Small intestine (tissue), 7 donors: ENCODE measurements at regions not wholly inside any gene's neighbourhood (a gene's known extent, or its start where the extent isn't known, plus 50 kb on each side); places are given as distances from the start of the nearest gene placed in this dataset.

ENCODE experiments used
- DNase-seq, 2 donors: peaks; one replicate each; pipeline versions ENCODE4 v3.0.0 to v3.0.0-alpha.2; 2013
- FAIRE-seq: peaks from 2 replicates; lab custom pipeline; 2012; peaks lifted over from hg19 to GRCh38; lab: Jason Lieb, UNC
- H3K27ac ChIP-seq, 3 donors: one replicate each; pipeline ENCODE4 v1.5.1; 2013; ENCODE audit warnings: low read length in 2 of 3, mild to moderate bottlenecking in 2 of 3, control low read depth in 1 of 3, inconsistent platforms in 1 of 3, low read depth in 1 of 3, moderate library complexity in 1 of 3
- H3K27me3 ChIP-seq, 3 donors: one replicate each; pipeline ENCODE4 v1.6.1; 2013; ENCODE audit warnings: low read length in 3 of 3, inconsistent platforms in 1 of 3; ENCODE audit not compliant: control insufficient read depth in 3 of 3, insufficient read depth in 3 of 3
- H3K36me3 ChIP-seq, 3 donors: one replicate each; pipeline ENCODE4 v1.6.1; 2013; ENCODE audit warnings: low read length in 3 of 3, inconsistent platforms in 1 of 3, low read depth in 1 of 3, mild to moderate bottlenecking in 1 of 3, moderate library complexity in 1 of 3; ENCODE audit not compliant: control insufficient read depth in 3 of 3, insufficient read depth in 2 of 3
- H3K4me1 ChIP-seq, 3 donors: one replicate each; pipeline ENCODE4 v1.6.1; 2013; ENCODE audit warnings: low read length in 2 of 3, inconsistent platforms in 1 of 3, low read depth in 1 of 3, mild to moderate bottlenecking in 1 of 3, moderate library complexity in 1 of 3; ENCODE audit not compliant: control insufficient read depth in 3 of 3, insufficient read depth in 2 of 3
- H3K4me3 ChIP-seq, 3 donors: one replicate each; pipeline ENCODE4 v1.5.1; 2013; ENCODE audit warnings: low read length in 3 of 3, control low read depth in 1 of 3, inconsistent platforms in 1 of 3, low read depth in 1 of 3, mild to moderate bottlenecking in 1 of 3, moderate library complexity in 1 of 3
- H3K9me3 ChIP-seq, 2 donors: one replicate each; pipeline ENCODE4 v1.6.1; 2013; ENCODE audit warnings: low read depth in 1 of 2, low read length in 1 of 2; ENCODE audit not compliant: control insufficient read depth in 2 of 2, insufficient read depth in 1 of 2
- WGBS, 3 donors: extraction: QIAGEN DNeasy Blood & Tissue Kit; methylation state at CpG; one replicate each; pipeline ENCODE4 v1.1.7; 2013; 5-methylcytosine and 5-hydroxymethylcytosine counted together
- donor health status: healthy with polysubstance abuse.
- donor health status: control.
- donor health status: control.
- donor health status: Bipolar disorder and iron deficiency.
- donor health status: healthy.

- WGBS, 3 donors, result 90 to 94% (median 91%) methylated on average over 5 of the region's 5 CpGs
- no peak for FAIRE-seq
- no peak for DNase-seq
- Histone ChIP-seq H3K4me3 (no peak overlapping the region), H3K9me3 (no peaks in the 10 kb centered on the region), H3K27me3 (no peaks in the 10 kb centered on the region), H3K27ac (no peak overlapping the region), H3K4me1 (no peaks in the 10 kb centered on the region), H3K36me3 (no peaks in the 10 kb centered on the region)
These were observed 271.5 kb upstream of the SESN3 start for GRCh38 chr11:95502522-95502921.

GRCh38 chr11:95501761-95502266, 270.8 kb upstream of the SESN3 start:
- Histone ChIP-seq H3K27me3 (no peaks in the 10 kb centered on the region), H3K9me3 (no peaks in the 10 kb centered on the region), H3K36me3 (no peaks in the 10 kb centered on the region), H3K4me1 (no peaks in the 10 kb centered on the region), H3K4me3 (no peak overlapping the region), H3K27ac (no peak overlapping the region)
- 47 to 70% (median 63%) methylated on average over 2 of the region's 2 CpGs for WGBS, 3 donors
- no peak for DNase-seq
- no peak for FAIRE-seq

- Histone ChIP-seq H3K9me3 (no peaks in the 10 kb centered on the region), H3K36me3 (no peaks in the 10 kb centered on the region), H3K4me3 (no peak overlapping the region), H3K27me3 (no peaks in the 10 kb centered on the region), H3K27ac (no peak overlapping the region), H3K4me1 (no peaks in the 10 kb centered on the region)
- DNase-seq, result no peak
- no peak for FAIRE-seq
- WGBS, 3 donors, result 75 to 88% (median 85%) methylated on average over 1 of the region's 1 CpG
These were observed 269.5 kb upstream of the SESN3 start for GRCh38 chr11:95500466-95500865.

- DNase-seq (no peak), FAIRE-seq (no peak)
- Histone ChIP-seq H3K4me1 (peaks cover 0 to 3% (median 0%) of the 10 kb centered on the region in 3 donors), H3K27ac (no peak overlapping the region), H3K9me3 (no peaks in the 10 kb centered on the region), H3K36me3 (no peaks in the 10 kb centered on the region), H3K27me3 (no peaks in the 10 kb centered on the region), H3K4me3 (no peak overlapping the region)
These were observed 268.6 kb upstream of the SESN3 start for GRCh38 chr11:95499516-95500135.

GRCh38 chr11:95498722-95499425, 267.9 kb upstream of the SESN3 start:
- no peak overlapping the region for H3K4me3 ChIP-seq
- no peaks in the 10 kb centered on the region for H3K9me3 ChIP-seq
- DNase-seq, result no peak
- no peaks in the 10 kb centered on the region for H3K36me3 ChIP-seq
- 87 to 100% (median 100%) methylated on average over 2 of the region's 2 CpGs for WGBS, 3 donors
- H3K27me3 ChIP-seq, result no peaks in the 10 kb centered on the region
- peaks cover 0 to 3% (median 0%) of the 10 kb centered on the region in 3 donors for H3K4me1 ChIP-seq
- no peak overlapping the region for H3K27ac ChIP-seq
- no peak for FAIRE-seq

GRCh38 chr11:95496901-95497300, 265.9 kb upstream of the SESN3 start:
- Histone ChIP-seq H3K9me3 (no peaks in the 10 kb centered on the region), H3K36me3 (no peaks in the 10 kb centered on the region), H3K27me3 (no peaks in the 10 kb centered on the region), H3K4me3 (no peak overlapping the region), H3K27ac (no peak overlapping the region), H3K4me1 (peaks cover 0 to 3% (median 0%) of the 10 kb centered on the region in 3 donors)
- FAIRE-seq, result no peak
- DNase-seq, result no peak
- 80 to 93% (median 91%) methylated on average over 1 of the region's 1 CpG for WGBS, 3 donors

GRCh38 chr11:95495706-95496105, 264.7 kb upstream of the SESN3 start:
- 62 to 72% (median 71%) methylated on average over 4 of the region's 4 CpGs for WGBS, 3 donors
- DNase-seq (peak in 1 of 2 donors; percentile 39), FAIRE-seq (no peak)
- no peak overlapping the region for H3K4me3 ChIP-seq
- H3K27me3 ChIP-seq, result no peaks in the 10 kb centered on the region
- peaks cover 0 to 3% (median 0%) of the 10 kb centered on the region in 3 donors for H3K4me1 ChIP-seq
- peak overlapping the region in 1 of 3 donors; percentile 35 for H3K27ac ChIP-seq
- no peaks in the 10 kb centered on the region for H3K36me3 ChIP-seq
- H3K9me3 ChIP-seq, result no peaks in the 10 kb centered on the region

- H3K36me3 ChIP-seq, result no peaks in the 10 kb centered on the region
- WGBS, 3 donors, result 86 to 98% (median 95%) methylated on average over 1 of the region's 1 CpG
- FAIRE-seq (no peak), DNase-seq (no peak)
- no peak overlapping the region for H3K27ac ChIP-seq
- H3K27me3 ChIP-seq, result no peaks in the 10 kb centered on the region
- H3K4me3 ChIP-seq, result no peak overlapping the region
- H3K4me1 ChIP-seq, result peaks cover 0 to 3% (median 0%) of the 10 kb centered on the region in 3 donors
- peaks cover 0 to 4% of the 10 kb centered on the region in 2 donors for H3K9me3 ChIP-seq
These were observed 263.9 kb upstream of the SESN3 start for GRCh38 chr11:95494856-95495255.
